ENCODE measurements at regions not wholly inside any gene's neighbourhood (a gene's known extent, or its start where the extent isn't known, plus 50 kb on each side); places are given as distances from the start of the nearest gene placed in this dataset.

GRCh38 chr11:80477178-80477577 lies 1036.3 kb upstream of the TENM4 start:
- Histone ChIP-seq H3K27me3 (no peaks in the 10 kb centered on the region), H3K9me3 (no peaks in the 10 kb centered on the region), H3K4me1 (no peaks in the 10 kb centered on the region), H3K4me3 (no peak overlapping the region), H3K36me3 (no peaks in the 10 kb centered on the region), H3K27ac (no peak overlapping the region)
- TF ChIP-seq CTCF (IDR thresholded peaks at IDR 0.05) = no peak
- no peak for TF ChIP-seq POLR2A (IDR thresholded peaks at IDR 0.05)
- DNase-seq (no peak), ATAC-seq (no peak)
- WGBS, 4 donors = 59 to 70% (median 67%) methylated on average over 2 of the region's 2 CpGs
- intact Hi-C loops (cut with DNase I) = no loop called here

GRCh38 chr11:80473562-80473961 lies 1032.7 kb upstream of the TENM4 start:
- no peaks in the 10 kb centered on the region for H3K36me3 ChIP-seq
- no peak overlapping the region for H3K4me3 ChIP-seq
- H3K27me3 ChIP-seq = no peaks in the 10 kb centered on the region
- H3K9me3 ChIP-seq = no peaks in the 10 kb centered on the region
- DNase-seq (no peak), ATAC-seq (no peak)
- intact Hi-C loops (cut with DNase I) = no loop called here
- no peaks in the 10 kb centered on the region for H3K4me1 ChIP-seq
- 78 to 94% (median 92%) methylated on average over 3 of the region's 3 CpGs for WGBS, 4 donors
- no peak overlapping the region for H3K27ac ChIP-seq
- TF ChIP-seq CTCF (IDR thresholded peaks at IDR 0.05) = no peak
- TF ChIP-seq POLR2A (IDR thresholded peaks at IDR 0.05) = no peak

- WGBS, 4 donors = 66 to 73% (median 72%) methylated on average over 2 of the region's 2 CpGs
These were observed 1029.0 kb upstream of the TENM4 start for GRCh38 chr11:80469871-80470270.

GRCh38 chr11:80466570-80466969 lies 1025.7 kb upstream of the TENM4 start:
- intact Hi-C loops (cut with DNase I) = no loop called here
- Histone ChIP-seq H3K4me1 (no peaks in the 10 kb centered on the region), H3K9me3 (peaks cover 0 to 6% (median 0%) of the 10 kb centered on the region in 12 donors), H3K27ac (no peak overlapping the region), H3K36me3 (no peaks in the 10 kb centered on the region), H3K27me3 (no peaks in the 10 kb centered on the region), H3K4me3 (no peak overlapping the region)
- no peak for DNase-seq
- WGBS, 4 donors = 83 to 93% (median 91%) methylated on average over 1 of the region's 1 CpG
- no peak for ATAC-seq
- TF ChIP-seq POLR2A (IDR thresholded peaks at IDR 0.05) (no peak), CTCF (IDR thresholded peaks at IDR 0.05) (no peak)

More at GRCh38 chr11:80469871-80470270, 1029.0 kb upstream of the TENM4 start:
- Histone ChIP-seq H3K4me1 (no peaks in the 10 kb centered on the region), H3K27me3 (no peaks in the 10 kb centered on the region), H3K27ac (no peak overlapping the region), H3K36me3 (no peaks in the 10 kb centered on the region), H3K9me3 (peaks cover 0 to 6% (median 0%) of the 10 kb centered on the region in 12 donors), H3K4me3 (no peak overlapping the region)
- no peak for DNase-seq
- intact Hi-C loops (cut with DNase I) = no loop called here
- TF ChIP-seq CTCF (IDR thresholded peaks at IDR 0.05) (no peak), POLR2A (IDR thresholded peaks at IDR 0.05) (no peak)
- no peak for ATAC-seq

Data from heart left ventricle (tissue), 16 donors.